Loucy (cell line): ENCODE measurements at regions not wholly inside any gene's neighbourhood (a gene's known extent, or its start where the extent isn't known, plus 50 kb on each side); places are given as distances from the start of the nearest gene placed in this dataset.

Experiments used
- CTCF ChIP-seq: fragments of 200-600 bp; sonication (generic); conservative IDR thresholded peaks from 2 replicates; pipeline ENCODE4 v1.5.1; 2014; ENCODE audit warnings: mild to moderate bottlenecking, antibody characterized with exemption, low read length
- EZH2phosphoT487 ChIP-seq: fragments of 200-600 bp; IDR thresholded peaks from 2 replicates; pipeline ENCODE4 v1.6.1; 2018; ENCODE audit warnings: antibody characterized with exemption, mild to moderate bottlenecking, moderate library complexity, borderline replicate concordance

GRCh38 chr16:27726621-27727261 is 176.8 kb downstream of the KATNIP start:
- no peak for TF ChIP-seq CTCF
- no peak for TF ChIP-seq EZH2phosphoT487
